ENCODE measurements at regions not wholly inside any gene's neighbourhood (a gene's known extent, or its start where the extent isn't known, plus 50 kb on each side); places are given as distances from the start of the nearest gene placed in this dataset.
"Not testable (repeated sequence)": the region's sequence is repeated elsewhere in the genome, so short reads cannot be mapped to it uniquely, and the experiment has no call there.

DNA sequence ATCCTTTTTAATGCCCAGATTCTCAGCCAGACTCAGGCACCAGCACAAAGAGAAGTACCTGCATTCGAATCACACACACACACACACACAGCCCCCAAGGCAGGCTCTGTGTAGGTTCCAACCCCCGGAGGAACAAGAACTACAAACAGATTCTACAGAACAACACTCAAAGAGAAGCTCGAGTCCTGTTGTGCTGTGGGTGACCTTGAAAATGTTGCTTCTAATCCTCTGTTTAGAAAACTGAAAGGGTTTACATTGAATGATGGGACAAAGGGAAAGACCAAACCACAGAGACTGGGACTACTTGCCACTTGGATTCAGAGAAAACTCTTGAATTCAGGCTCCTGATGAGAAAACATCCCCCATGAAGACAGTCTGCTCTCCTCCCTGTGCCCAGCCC, 568.8 kb upstream of the C16orf82 start:
- TF ChIP-seq CTCF (IDR thresholded peaks at IDR 0.05; ENCODE audit: low read depth, low read length) = no peak
- no peak for TF ChIP-seq EZH2phosphoT487 (IDR thresholded peaks at IDR 0.05; ENCODE audit: low read depth)
- no peaks in the 10 kb centered on the region for H4K20me1 ChIP-seq (ENCODE audit: insufficient read depth, low read length)
- H2AFZ ChIP-seq (ENCODE audit: low read depth, low read length) = no peak overlapping the region
- H3K79me2 ChIP-seq (ENCODE audit: low read length) = no peaks in the 10 kb centered on the region
- no peaks in the 10 kb centered on the region for H3K36me3 ChIP-seq (replicated peaks; ENCODE audit: low read depth, low read length)
- H3K4me1 ChIP-seq (ENCODE audit: low read length) = no peaks in the 10 kb centered on the region
- H3K27me3 ChIP-seq (ENCODE audit: low read depth, low read length) = no peaks in the 10 kb centered on the region
- H3K4me3 ChIP-seq (ENCODE audit: low read length) = no peak overlapping the region
- H3K9me3 ChIP-seq (ENCODE audit: insufficient read depth, low read length) = no peaks in the 10 kb centered on the region
- H3K9ac ChIP-seq (ENCODE audit: low read length) = no peak overlapping the region
- H3K27ac ChIP-seq (ENCODE audit: low read length) = no peak overlapping the region
- H3K4me2 ChIP-seq (ENCODE audit: low read length) = no peak overlapping the region

GRCh38 chr16:26500326-26500725, 566.4 kb upstream of the C16orf82 start:
- no peaks in the 10 kb centered on the region for H4K20me1 ChIP-seq (ENCODE audit: insufficient read depth, low read length)
- no peaks in the 10 kb centered on the region for H3K79me2 ChIP-seq (ENCODE audit: low read length)
- no peak overlapping the region for H3K4me2 ChIP-seq (ENCODE audit: low read length)
- no peaks in the 10 kb centered on the region for H3K4me1 ChIP-seq (ENCODE audit: low read length)
- TF ChIP-seq EZH2phosphoT487 (IDR thresholded peaks at IDR 0.05; ENCODE audit: low read depth) (no peak), CTCF (IDR thresholded peaks at IDR 0.05; ENCODE audit: low read depth, low read length) (no peak)
- H3K4me3 ChIP-seq (ENCODE audit: low read length) = no peak overlapping the region
- H3K9ac ChIP-seq (ENCODE audit: low read length) = no peak overlapping the region
- no peak overlapping the region for H2AFZ ChIP-seq (ENCODE audit: low read depth, low read length)
- H3K36me3 ChIP-seq (replicated peaks; ENCODE audit: low read depth, low read length) = no peaks in the 10 kb centered on the region
- H3K27me3 ChIP-seq (ENCODE audit: low read depth, low read length) = no peaks in the 10 kb centered on the region
- H3K9me3 ChIP-seq (ENCODE audit: insufficient read depth, low read length) = no peaks in the 10 kb centered on the region
- H3K27ac ChIP-seq (ENCODE audit: low read length) = no peak overlapping the region

DNA sequence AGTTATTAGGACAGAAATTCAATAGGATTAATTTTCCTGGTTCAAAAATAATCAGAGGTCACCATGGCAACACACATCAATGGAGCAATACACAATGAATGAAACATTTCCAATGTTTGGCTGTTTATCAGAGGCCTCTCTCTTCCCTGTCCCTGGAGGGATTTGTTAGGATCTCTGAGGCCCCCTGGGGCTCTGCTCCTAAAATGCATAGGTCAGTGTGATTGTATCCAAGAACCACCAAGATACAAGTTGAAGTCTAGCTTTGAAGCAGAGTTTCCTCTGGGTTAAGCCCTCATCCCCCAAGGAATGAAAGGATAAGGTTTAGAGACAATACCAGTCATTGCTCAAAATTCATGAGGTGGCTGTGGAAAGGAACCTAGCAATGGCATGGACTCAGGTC, 561.2 kb upstream of the C16orf82 start:
- no peaks in the 10 kb centered on the region for H3K27me3 ChIP-seq (ENCODE audit: low read depth, low read length)
- no peak overlapping the region for H3K4me3 ChIP-seq (ENCODE audit: low read length)
- H4K20me1 ChIP-seq (ENCODE audit: insufficient read depth, low read length) = no peaks in the 10 kb centered on the region
- H3K27ac ChIP-seq (ENCODE audit: low read length) = no peak overlapping the region
- no peak overlapping the region for H2AFZ ChIP-seq (ENCODE audit: low read depth, low read length)
- no peak overlapping the region for H3K9ac ChIP-seq (ENCODE audit: low read length)
- H3K4me1 ChIP-seq (ENCODE audit: low read length) = no peaks in the 10 kb centered on the region
- H3K36me3 ChIP-seq (replicated peaks; ENCODE audit: low read depth, low read length) = no peaks in the 10 kb centered on the region
- H3K4me2 ChIP-seq (ENCODE audit: low read length) = no peak overlapping the region
- TF ChIP-seq CTCF (IDR thresholded peaks at IDR 0.05; ENCODE audit: low read depth, low read length) (no peak), EZH2phosphoT487 (IDR thresholded peaks at IDR 0.05; ENCODE audit: low read depth) (no peak)
- H3K79me2 ChIP-seq (ENCODE audit: low read length) = no peaks in the 10 kb centered on the region
- no peaks in the 10 kb centered on the region for H3K9me3 ChIP-seq (ENCODE audit: insufficient read depth, low read length)

DNA sequence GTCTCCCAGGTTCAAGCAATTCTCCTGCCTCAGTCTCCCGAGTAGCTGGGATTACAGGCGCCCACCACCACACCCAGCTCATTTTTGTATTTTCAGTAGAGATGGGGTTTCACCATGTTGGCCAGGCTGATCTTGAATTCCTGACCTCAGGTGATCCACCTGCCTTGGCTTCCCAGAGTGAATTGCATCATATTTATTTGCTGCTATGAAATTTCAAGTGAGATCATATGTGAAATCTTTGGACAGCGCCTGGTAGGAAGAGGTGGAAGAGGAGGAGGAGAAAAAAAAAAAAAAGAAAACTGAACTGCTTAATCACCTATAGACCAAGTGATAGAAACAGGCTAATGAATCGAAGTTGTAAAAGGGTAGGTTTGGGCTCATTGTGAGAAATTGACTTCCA, 557.8 kb upstream of the C16orf82 start:
- H4K20me1 ChIP-seq (ENCODE audit: insufficient read depth, low read length); H3K9ac ChIP-seq (ENCODE audit: low read length); H3K27me3 ChIP-seq (ENCODE audit: low read depth, low read length); H3K4me2 ChIP-seq (ENCODE audit: low read length); H2AFZ ChIP-seq (ENCODE audit: low read depth, low read length); H3K36me3 ChIP-seq (replicated peaks; ENCODE audit: low read depth, low read length); H3K4me3 ChIP-seq (ENCODE audit: low read length); H3K9me3 ChIP-seq (ENCODE audit: insufficient read depth, low read length); H3K27ac ChIP-seq (ENCODE audit: low read length); H3K79me2 ChIP-seq (ENCODE audit: low read length); H3K4me1 ChIP-seq (ENCODE audit: low read length): not testable (repeated sequence)

DNA sequence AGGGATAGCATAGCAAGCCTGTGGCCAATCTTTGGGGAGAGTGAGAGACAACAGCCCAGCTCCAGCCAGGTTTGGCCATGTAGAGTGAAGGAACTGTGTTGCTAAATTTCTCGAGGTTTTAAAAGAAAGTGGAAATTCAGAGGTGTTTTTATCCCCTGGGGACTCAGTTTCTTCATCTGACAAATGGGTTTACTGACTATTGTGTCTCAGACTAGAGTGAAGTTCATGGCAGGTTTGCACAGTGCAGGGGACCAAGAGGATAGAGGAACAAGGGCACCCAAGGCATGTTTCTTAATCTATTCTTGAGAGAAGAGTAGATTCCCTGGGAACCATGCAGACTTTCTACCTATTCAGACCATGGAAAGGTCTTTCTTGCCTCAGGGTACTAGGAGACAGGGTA, 555.8 kb upstream of the C16orf82 start:
- Histone ChIP-seq H3K9me3 (ENCODE audit: insufficient read depth, low read length) (no peaks in the 10 kb centered on the region), H3K79me2 (ENCODE audit: low read length) (no peaks in the 10 kb centered on the region), H3K27ac (ENCODE audit: low read length) (no peak overlapping the region), H2AFZ (ENCODE audit: low read depth, low read length) (no peak overlapping the region), H3K4me3 (ENCODE audit: low read length) (no peak overlapping the region), H3K4me2 (ENCODE audit: low read length) (no peak overlapping the region), H3K36me3 (replicated peaks; ENCODE audit: low read depth, low read length) (no peaks in the 10 kb centered on the region), H4K20me1 (ENCODE audit: insufficient read depth, low read length) (no peaks in the 10 kb centered on the region), H3K9ac (ENCODE audit: low read length) (no peak overlapping the region), H3K27me3 (ENCODE audit: low read depth, low read length) (no peaks in the 10 kb centered on the region), H3K4me1 (ENCODE audit: low read length) (no peaks in the 10 kb centered on the region)
- TF ChIP-seq EZH2phosphoT487 (IDR thresholded peaks at IDR 0.05; ENCODE audit: low read depth) (no peak), CTCF (IDR thresholded peaks at IDR 0.05; ENCODE audit: low read depth, low read length) (no peak)

Data from OCI-LY3 (cell line).